ENCODE measurements at regions not wholly inside any gene's neighbourhood (a gene's known extent, or its start where the extent isn't known, plus 50 kb on each side); places are given as distances from the start of the nearest gene placed in this dataset.

GRCh38 chr2:238631491-238632180 lies 204.9 kb downstream of the ASB1 start:
- Histone ChIP-seq H3K36me3 (no peaks in the 10 kb centered on the region), H3K9me3 (peaks cover 0 to 6% (median 0%) of the 10 kb centered on the region in 4 donors), H3K4me1 (no peaks in the 10 kb centered on the region), H3K27ac (no peak overlapping the region), H3K27me3 (no peaks in the 10 kb centered on the region), H3K4me3 (no peak overlapping the region)
- no peak for DNase-seq (ENCODE audit: low spot score in 2 of 2)
- 81 to 88% methylated on average over 15 of the region's 15 CpGs for WGBS, 2 donors
- no peak for TF ChIP-seq EP300 (IDR thresholded peaks at IDR 0.05)
- no peak for TF ChIP-seq POLR2A (IDR thresholded peaks at IDR 0.05)
- TF ChIP-seq, protein P1, sequence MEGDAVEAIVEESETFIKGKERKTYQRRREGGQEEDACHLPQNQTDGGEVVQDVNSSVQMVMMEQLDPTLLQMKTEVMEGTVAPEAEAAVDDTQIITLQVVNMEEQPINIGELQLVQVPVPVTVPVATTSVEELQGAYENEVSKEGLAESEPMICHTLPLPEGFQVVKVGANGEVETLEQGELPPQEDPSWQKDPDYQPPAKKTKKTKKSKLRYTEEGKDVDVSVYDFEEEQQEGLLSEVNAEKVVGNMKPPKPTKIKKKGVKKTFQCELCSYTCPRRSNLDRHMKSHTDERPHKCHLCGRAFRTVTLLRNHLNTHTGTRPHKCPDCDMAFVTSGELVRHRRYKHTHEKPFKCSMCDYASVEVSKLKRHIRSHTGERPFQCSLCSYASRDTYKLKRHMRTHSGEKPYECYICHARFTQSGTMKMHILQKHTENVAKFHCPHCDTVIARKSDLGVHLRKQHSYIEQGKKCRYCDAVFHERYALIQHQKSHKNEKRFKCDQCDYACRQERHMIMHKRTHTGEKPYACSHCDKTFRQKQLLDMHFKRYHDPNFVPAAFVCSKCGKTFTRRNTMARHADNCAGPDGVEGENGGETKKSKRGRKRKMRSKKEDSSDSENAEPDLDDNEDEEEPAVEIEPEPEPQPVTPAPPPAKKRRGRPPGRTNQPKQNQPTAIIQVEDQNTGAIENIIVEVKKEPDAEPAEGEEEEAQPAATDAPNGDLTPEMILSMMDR (IDR thresholded peaks at IDR 0.05) = no peak

GRCh38 chr2:238632181-238633060 lies 205.7 kb downstream of the ASB1 start:
- Histone ChIP-seq H3K36me3 (no peaks in the 10 kb centered on the region), H3K4me3 (no peak overlapping the region), H3K27me3 (no peaks in the 10 kb centered on the region), H3K9me3 (peaks cover 0 to 1% (median 0%) of the 10 kb centered on the region in 4 donors), H3K27ac (no peak overlapping the region), H3K4me1 (no peaks in the 10 kb centered on the region)
- DNase-seq (ENCODE audit: low spot score in 2 of 2) = no peak
- WGBS, 2 donors = 90% methylated on average over 23 to 26 of the region's 26 CpGs
- TF ChIP-seq, protein P1 (IDR thresholded peaks at IDR 0.05) = no peak
- TF ChIP-seq EP300 (IDR thresholded peaks at IDR 0.05) (no peak), POLR2A (IDR thresholded peaks at IDR 0.05) (no peak)

GRCh38 chr2:238633426-238634328 lies 206.9 kb downstream of the ASB1 start:
- Histone ChIP-seq H3K36me3 (no peaks in the 10 kb centered on the region), H3K27me3 (no peaks in the 10 kb centered on the region), H3K4me1 (no peaks in the 10 kb centered on the region), H3K4me3 (no peak overlapping the region), H3K27ac (no peak overlapping the region), H3K9me3 (no peaks in the 10 kb centered on the region)
- DNase-seq (ENCODE audit: low spot score in 2 of 2) = no peak
- TF ChIP-seq POLR2A (IDR thresholded peaks at IDR 0.05) (no peak), EP300 (IDR thresholded peaks at IDR 0.05) (no peak)
- TF ChIP-seq, protein P1 (IDR thresholded peaks at IDR 0.05) = no peak
- 84 to 85% methylated on average over 41 of the region's 41 CpGs for WGBS, 2 donors

GRCh38 chr2:238634701-238635357 lies 208.1 kb downstream of the ASB1 start:
- H3K27ac ChIP-seq = no peak overlapping the region
- H3K9me3 ChIP-seq = no peaks in the 10 kb centered on the region
- no peaks in the 10 kb centered on the region for H3K4me1 ChIP-seq
- H3K36me3 ChIP-seq = no peaks in the 10 kb centered on the region
- DNase-seq (ENCODE audit: low spot score in 2 of 2) = no peak
- 80 to 92% methylated on average over 12 of the region's 12 CpGs for WGBS, 2 donors
- TF ChIP-seq, protein P1 (IDR thresholded peaks at IDR 0.05) = no peak
- TF ChIP-seq EP300 (IDR thresholded peaks at IDR 0.05) = no peak
- TF ChIP-seq POLR2A (IDR thresholded peaks at IDR 0.05) = no peak
- no peak overlapping the region for H3K4me3 ChIP-seq
- H3K27me3 ChIP-seq = no peaks in the 10 kb centered on the region

All from tibial nerve (tissue), 4 donors.